OCI-LY7 (cell line): ENCODE measurements at regions not wholly inside any gene's neighbourhood (a gene's known extent, or its start where the extent isn't known, plus 50 kb on each side); places are given as distances from the start of the nearest gene placed in this dataset.

Experiments used
- BruUV-seq: library from RNA; stranded (reverse); fragments of 400-500 nt; replicated peaks from 2 replicates; lab custom pipeline; 2021; lab: Mats Ljungman, UMichigan
- CTCF ChIA-PET: fragments of 300-600 bp; sonication (Branson Sonifier 250); formaldehyde crosslinking; loops from one replicate; lab custom pipeline; 2022; ENCODE audit warnings: antibody characterized with exemption; ENCODE audit not compliant: unreplicated experiment; lab: Charles Lee
- POLR2A ChIA-PET: fragments of 300-600 bp; sonication (Branson Sonifier 250); formaldehyde crosslinking; loops from one replicate; lab custom pipeline; 2022; ENCODE audit warnings: antibody characterized with exemption; lab: Charles Lee
- DNase-seq: peaks from one replicate; pipeline ENCODE4 v3.0.0-alpha.2; 2015; ENCODE audit warnings: low spot score
- H2AFZ ChIP-seq: fragments of 200-600 bp; sonication (generic), shearing (Covaris generic); 2 replicates; pipeline ENCODE4 v1.6.1; 2014; ENCODE audit warnings: mild to moderate bottlenecking, antibody characterized with exemption, low read length, moderate library complexity
- H3K27ac ChIP-seq: fragments of 200-600 bp; sonication (generic); 2 replicates; pipeline ENCODE4 v1.5.1; 2014; ENCODE audit warnings: mixed run types, low read depth, mild to moderate bottlenecking, moderate library complexity, low read length, inconsistent platforms; ENCODE audit not compliant: poor library complexity, severe bottlenecking
- H3K36me3 ChIP-seq: fragments of 200-600 bp; sonication (generic); 2 replicates; pipeline ENCODE4 v1.6.1; 2014; ENCODE audit warnings: mild to moderate bottlenecking, antibody characterized with exemption, low read length, moderate library complexity, mixed read lengths; ENCODE audit not compliant: insufficient read depth
- H3K4me1 ChIP-seq: fragments of 200-600 bp; sonication (generic); 2 replicates; pipeline ENCODE4 v1.5.1; 2014; ENCODE audit warnings: mild to moderate bottlenecking, low read length; ENCODE audit not compliant: insufficient read depth, poor library complexity, severe bottlenecking
- H3K4me2 ChIP-seq: fragments of 200-600 bp; sonication (generic); 2 replicates; pipeline ENCODE4 v1.6.1; 2014; ENCODE audit warnings: mild to moderate bottlenecking, low read length
- H3K4me3 ChIP-seq: fragments of 200-600 bp; sonication (generic); 2 replicates; pipeline ENCODE4 v1.5.1; 2014; ENCODE audit warnings: mild to moderate bottlenecking, low read depth, low read length; ENCODE audit not compliant: poor library complexity, severe bottlenecking
- H3K79me2 ChIP-seq: fragments of 200-600 bp; sonication (generic); 2 replicates; pipeline ENCODE4 v1.6.1; 2016; ENCODE audit warnings: low read depth, mild to moderate bottlenecking, low read length, moderate library complexity, mixed read lengths; ENCODE audit not compliant: insufficient read depth
- H3K9me2 ChIP-seq: fragments of 200-600 bp; sonication (generic); 2 replicates; pipeline ENCODE4 v1.6.1; 2016; ENCODE audit warnings: mild to moderate bottlenecking, low read length, mixed read lengths; ENCODE audit not compliant: insufficient read depth
- H3K9me3 ChIP-seq: fragments of 200-600 bp; sonication (generic); 2 replicates; pipeline ENCODE4 v1.6.1; 2014; ENCODE audit warnings: mild to moderate bottlenecking, mixed run types, low read length, mixed read lengths
- H4K20me1 ChIP-seq: fragments of 200-600 bp; sonication (generic); 2 replicates; pipeline ENCODE4 v1.6.1; 2014; ENCODE audit warnings: mild to moderate bottlenecking, antibody characterized with exemption, low read length, moderate library complexity, mixed read lengths; ENCODE audit not compliant: insufficient read depth
- CTCF ChIP-seq: fragments of 200-600 bp; sonication (generic); conservative IDR thresholded peaks from 2 replicates; pipeline ENCODE4 v1.5.1; 2014; ENCODE audit warnings: mild to moderate bottlenecking, antibody characterized with exemption, low read length, moderate library complexity, mixed read lengths
- EZH2phosphoT487 ChIP-seq: fragments of 200-600 bp; sonication (generic); IDR thresholded peaks from 2 replicates; pipeline ENCODE4 v1.6.1; 2018; ENCODE audit warnings: low read depth, borderline replicate concordance, mild to moderate bottlenecking, mixed run types, antibody characterized with exemption, low read length, moderate library complexity, mixed read lengths
- intact Hi-C: fragments of 100-400 bp; cut with micrococcal nuclease; formaldehyde crosslinking; loops from one replicate; pipeline ENCODE4 v1.10.0; 2022; ENCODE audit not compliant: unreplicated experiment

GRCh38 chr1:70764747-70765146 is 282.9 kb downstream of the PTGER3 start:
- Histone ChIP-seq H3K4me1 (no peaks in the 10 kb centered on the region), H4K20me1 (no peaks in the 10 kb centered on the region), H3K9me2 (no peaks in the 10 kb centered on the region), H3K36me3 (no peaks in the 10 kb centered on the region), H2AFZ (no peak overlapping the region), H3K27ac (no peak overlapping the region), H3K4me2 (no peak overlapping the region), H3K79me2 (no peaks in the 10 kb centered on the region), H3K4me3 (no peak overlapping the region), H3K9me3 (no peaks in the 10 kb centered on the region)
- POLR2A ChIA-PET: no interaction called here
- BruUV-seq: no TSS peak
- no peak for TF ChIP-seq EZH2phosphoT487
- no peak for TF ChIP-seq CTCF
- no peak for DNase-seq
- CTCF ChIA-PET: no interaction called here
- intact Hi-C loops: no loop called here

- no peaks in the 10 kb centered on the region for H3K79me2 ChIP-seq
- ChIA-PET CTCF (no interaction called here), POLR2A (interaction anchor here (0.9 kb wide), 1 partner anchor 15 kb away, joined by 3 read pairs; no protein-coding TSS in a partner anchor)
- no peak overlapping the region for H3K27ac ChIP-seq
- no peak overlapping the region for H3K4me2 ChIP-seq
- intact Hi-C loops: no loop called here
- no peaks in the 10 kb centered on the region for H3K9me2 ChIP-seq
- no peaks in the 10 kb centered on the region for H3K9me3 ChIP-seq
- no peaks in the 10 kb centered on the region for H3K36me3 ChIP-seq
- no peaks in the 10 kb centered on the region for H4K20me1 ChIP-seq
- no peak overlapping the region for H2AFZ ChIP-seq
- H3K4me1 ChIP-seq: no peaks in the 10 kb centered on the region
- TF ChIP-seq EZH2phosphoT487 (no peak), CTCF (no peak)
- no peak for DNase-seq
- BruUV-seq: no TSS peak
- no peak overlapping the region for H3K4me3 ChIP-seq
Measured at GRCh38 chr1:70767377-70767776, 280.2 kb downstream of the PTGER3 start.

- H3K4me2 ChIP-seq: no peak overlapping the region
- intact Hi-C loops: no loop called here
- no peak overlapping the region for H2AFZ ChIP-seq
- no peaks in the 10 kb centered on the region for H3K4me1 ChIP-seq
- DNase-seq: no peak
- no peaks in the 10 kb centered on the region for H3K79me2 ChIP-seq
- H3K9me2 ChIP-seq: no peaks in the 10 kb centered on the region
- no peaks in the 10 kb centered on the region for H3K9me3 ChIP-seq
- CTCF ChIA-PET: no interaction called here
- no TSS peak for BruUV-seq
- POLR2A ChIA-PET: no interaction called here
- TF ChIP-seq EZH2phosphoT487 (no peak), CTCF (no peak)
- H4K20me1 ChIP-seq: no peaks in the 10 kb centered on the region
- H3K27ac ChIP-seq: no peak overlapping the region
- no peak overlapping the region for H3K4me3 ChIP-seq
- no peaks in the 10 kb centered on the region for H3K36me3 ChIP-seq
Measured at GRCh38 chr1:70768216-70768615, 279.4 kb downstream of the PTGER3 start.
